ENCODE measurements at regions not wholly inside any gene's neighbourhood (a gene's known extent, or its start where the extent isn't known, plus 50 kb on each side); places are given as distances from the start of the nearest gene placed in this dataset.

DNA sequence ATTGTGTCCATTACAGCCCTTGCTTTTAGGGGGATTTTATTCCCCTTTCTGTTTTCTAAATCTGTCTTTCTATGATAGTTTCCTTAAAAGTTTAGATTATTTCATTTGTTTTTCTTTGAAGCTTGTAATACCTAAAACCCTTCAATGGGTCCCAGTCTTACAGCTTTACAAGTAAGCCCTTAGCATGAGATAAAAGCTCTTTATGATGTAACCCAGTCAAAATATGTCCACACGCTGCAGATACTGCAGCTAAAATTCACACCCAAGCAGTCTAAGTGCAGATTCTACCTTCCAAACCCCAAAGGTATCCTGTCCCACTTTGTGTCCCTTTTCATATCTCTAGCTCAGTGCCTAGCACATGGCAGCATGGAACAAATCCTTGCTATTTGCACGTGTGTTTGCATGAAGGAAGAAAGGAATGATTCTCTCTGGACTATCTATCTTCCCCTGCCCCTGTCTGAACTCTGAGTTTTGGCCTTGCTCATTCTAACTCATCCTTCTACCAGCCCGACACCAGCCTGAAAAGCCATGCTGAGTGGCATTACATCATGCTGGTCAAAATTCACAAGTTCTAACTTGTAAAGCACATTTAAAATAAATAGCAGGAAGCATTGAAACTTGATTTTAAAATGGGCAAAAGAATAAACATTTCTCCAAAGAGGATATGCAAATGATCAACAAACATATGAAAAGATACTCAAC lies 623.2 kb downstream of the IRS1 start:
- no peak overlapping the region for H3K4me3 ChIP-seq (replicated peaks; ENCODE audit: low read depth, low read length)
- TF ChIP-seq, protein P1, sequence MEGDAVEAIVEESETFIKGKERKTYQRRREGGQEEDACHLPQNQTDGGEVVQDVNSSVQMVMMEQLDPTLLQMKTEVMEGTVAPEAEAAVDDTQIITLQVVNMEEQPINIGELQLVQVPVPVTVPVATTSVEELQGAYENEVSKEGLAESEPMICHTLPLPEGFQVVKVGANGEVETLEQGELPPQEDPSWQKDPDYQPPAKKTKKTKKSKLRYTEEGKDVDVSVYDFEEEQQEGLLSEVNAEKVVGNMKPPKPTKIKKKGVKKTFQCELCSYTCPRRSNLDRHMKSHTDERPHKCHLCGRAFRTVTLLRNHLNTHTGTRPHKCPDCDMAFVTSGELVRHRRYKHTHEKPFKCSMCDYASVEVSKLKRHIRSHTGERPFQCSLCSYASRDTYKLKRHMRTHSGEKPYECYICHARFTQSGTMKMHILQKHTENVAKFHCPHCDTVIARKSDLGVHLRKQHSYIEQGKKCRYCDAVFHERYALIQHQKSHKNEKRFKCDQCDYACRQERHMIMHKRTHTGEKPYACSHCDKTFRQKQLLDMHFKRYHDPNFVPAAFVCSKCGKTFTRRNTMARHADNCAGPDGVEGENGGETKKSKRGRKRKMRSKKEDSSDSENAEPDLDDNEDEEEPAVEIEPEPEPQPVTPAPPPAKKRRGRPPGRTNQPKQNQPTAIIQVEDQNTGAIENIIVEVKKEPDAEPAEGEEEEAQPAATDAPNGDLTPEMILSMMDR (IDR thresholded peaks at IDR 0.05; ENCODE audit: low read depth, low read length, missing control alignments) = no peak
- no peak for DNase-seq (ENCODE audit: extremely low read depth, low read depth)

DNA sequence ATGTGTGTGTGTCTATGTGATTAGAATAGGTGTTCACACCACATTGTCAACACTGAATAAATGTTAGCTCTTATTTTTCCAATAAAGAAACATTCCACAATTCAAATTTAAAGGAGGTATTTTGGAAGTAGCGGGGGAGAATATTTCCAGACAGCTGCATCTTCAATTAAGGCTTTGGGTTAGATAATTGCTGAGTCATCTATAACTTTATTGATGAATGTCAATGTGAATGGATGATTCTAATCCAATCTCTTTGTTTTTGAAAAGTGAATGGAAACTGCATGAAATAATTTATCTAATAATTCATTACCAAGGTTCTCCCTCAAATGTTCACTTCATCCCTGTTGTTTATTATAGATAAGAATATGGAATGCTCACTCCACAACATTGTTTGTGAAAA lies 625.2 kb downstream of the IRS1 start:
- TF ChIP-seq, protein P1 (IDR thresholded peaks at IDR 0.05; ENCODE audit: low read depth, low read length, missing control alignments) = no peak
- no peak for DNase-seq (ENCODE audit: extremely low read depth, low read depth)
- H3K4me3 ChIP-seq (replicated peaks; ENCODE audit: low read depth, low read length) = no peak overlapping the region

DNA sequence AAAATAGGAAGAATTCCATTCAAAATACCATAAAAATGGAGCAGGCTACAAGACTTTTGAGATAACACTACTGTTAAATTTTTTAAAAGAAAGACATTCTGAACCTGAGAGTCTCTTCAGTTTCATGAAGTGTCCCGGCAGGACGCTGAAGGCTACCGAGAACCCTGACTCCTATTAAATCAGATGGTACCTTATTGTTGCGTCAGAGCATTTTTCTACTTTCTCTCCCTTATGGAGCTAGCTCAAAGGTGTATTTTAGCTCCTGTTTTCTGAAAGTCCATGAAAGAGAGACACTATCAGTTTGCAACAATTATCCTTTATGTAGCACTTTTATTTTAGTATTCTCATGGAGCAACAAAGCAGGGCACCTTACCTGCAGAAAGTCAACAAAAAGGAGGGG lies 626.7 kb downstream of the IRS1 start:
- TF ChIP-seq, protein P1 (IDR thresholded peaks at IDR 0.05; ENCODE audit: low read depth, low read length, missing control alignments) = no peak
- DNase-seq (ENCODE audit: extremely low read depth, low read depth) = no peak
- H3K4me3 ChIP-seq (replicated peaks; ENCODE audit: low read depth, low read length) = no peak overlapping the region

DNA sequence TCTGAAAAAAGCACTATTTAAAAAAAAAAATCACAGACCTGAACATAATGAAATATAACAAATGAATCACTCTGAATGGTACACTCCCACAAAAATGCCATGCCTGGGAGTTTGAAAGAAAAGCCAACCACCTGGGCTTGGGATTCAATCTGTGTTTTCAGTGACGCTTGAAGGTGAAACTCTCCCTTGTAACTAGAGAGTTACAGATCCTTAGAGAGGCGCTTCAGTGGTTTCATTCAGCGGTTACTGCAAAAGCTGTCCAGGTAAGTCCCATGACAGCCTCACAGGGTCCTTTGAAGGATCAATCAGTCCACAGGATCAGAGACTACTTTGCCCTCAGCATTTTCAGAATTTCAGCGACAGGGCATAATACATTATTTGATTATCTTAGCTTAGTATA lies 627.3 kb downstream of the IRS1 start:
- DNase-seq (ENCODE audit: extremely low read depth, low read depth) = no peak
- H3K4me3 ChIP-seq (replicated peaks; ENCODE audit: low read depth, low read length) = no peak overlapping the region
- TF ChIP-seq, protein P1 (IDR thresholded peaks at IDR 0.05; ENCODE audit: low read depth, low read length, missing control alignments) = no peak

DNA sequence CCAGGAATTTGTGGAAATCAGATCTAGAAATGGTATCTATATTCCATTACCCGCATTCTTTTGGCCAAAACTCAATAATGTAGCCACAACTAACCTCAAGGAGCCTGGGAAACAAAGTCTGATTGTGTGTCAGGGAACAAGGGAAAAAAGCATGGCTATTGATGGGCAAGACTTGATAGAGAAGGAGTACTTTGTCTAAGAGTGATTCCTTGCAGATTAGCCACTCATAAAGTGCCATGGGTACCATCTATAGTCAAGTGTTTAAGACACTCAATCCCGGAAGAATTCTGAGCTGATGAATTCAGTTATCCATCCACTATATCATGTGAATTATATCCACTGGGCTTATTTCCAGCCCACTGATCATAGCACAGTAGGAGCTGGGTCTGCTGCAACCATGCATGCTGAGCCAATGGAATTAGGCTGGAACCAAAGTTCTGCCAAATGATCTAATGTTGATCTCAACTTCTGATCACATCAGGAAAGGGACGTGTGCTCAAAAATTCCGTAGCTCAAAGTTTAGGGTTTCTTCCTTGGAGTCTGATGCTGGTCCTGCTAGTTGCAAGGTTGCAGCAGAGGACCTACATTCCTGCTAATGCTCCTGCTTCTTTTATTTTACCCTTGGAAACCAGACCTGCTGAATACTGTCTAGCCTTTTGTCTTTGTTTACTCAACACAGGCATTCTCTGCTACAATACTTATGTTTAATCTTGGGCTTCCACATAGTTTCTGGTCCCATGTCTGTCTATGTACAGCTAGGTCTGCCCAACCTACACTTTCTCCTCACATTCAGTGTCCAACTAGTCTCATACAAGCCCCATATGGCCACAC lies 629.7 kb downstream of the IRS1 start:
- TF ChIP-seq, protein P1 (IDR thresholded peaks at IDR 0.05; ENCODE audit: low read depth, low read length, missing control alignments) = no peak
- no peak for DNase-seq (ENCODE audit: extremely low read depth, low read depth)

DNA sequence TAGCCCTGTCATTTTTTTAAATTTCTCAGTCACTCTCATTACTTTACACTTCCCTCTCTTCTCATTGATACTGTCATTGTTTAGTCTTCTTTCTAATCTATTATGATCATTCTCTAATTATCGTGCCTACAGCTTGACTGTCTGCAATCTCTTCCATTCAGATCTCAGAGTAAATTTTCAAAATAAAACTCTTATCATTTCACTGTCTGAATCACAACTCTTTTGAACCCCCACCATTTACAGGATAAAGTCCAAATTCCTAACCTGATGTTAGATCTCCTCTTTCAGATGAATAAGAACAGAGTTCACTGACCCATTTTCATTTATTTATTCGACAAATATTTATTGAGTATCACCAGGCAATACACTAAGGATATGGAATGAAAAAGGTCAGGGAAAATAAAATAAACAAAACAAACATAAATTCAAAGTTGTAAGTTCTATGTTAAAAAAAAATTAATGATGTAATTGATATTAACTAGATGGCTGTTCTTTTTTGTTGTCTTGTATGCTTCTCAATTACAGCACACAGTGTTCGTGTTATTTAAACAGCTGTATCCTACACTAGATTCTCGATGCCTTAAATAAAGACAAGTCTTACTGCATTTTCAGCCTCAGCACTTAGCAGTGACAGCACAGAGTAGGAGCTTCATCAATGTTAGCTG lies 631.0 kb downstream of the IRS1 start:
- DNase-seq (ENCODE audit: extremely low read depth, low read depth) = no peak
- no peak overlapping the region for H3K4me3 ChIP-seq (replicated peaks; ENCODE audit: low read depth, low read length)
- TF ChIP-seq, protein P1 (IDR thresholded peaks at IDR 0.05; ENCODE audit: low read depth, low read length, missing control alignments) = no peak

More for the DNA sequence above, 629.7 kb downstream of the IRS1 start:
- no peak overlapping the region for H3K4me3 ChIP-seq (replicated peaks; ENCODE audit: low read depth, low read length)

Measured in HFF-Myc (cell line).